H1 (cell line): ENCODE measurements at regions not wholly inside any gene's neighbourhood (a gene's known extent, or its start where the extent isn't known, plus 50 kb on each side); places are given as distances from the start of the nearest gene placed in this dataset.

Experiments used
- CHD1 ChIP-seq: IDR thresholded peaks from 2 replicates; pipeline ENCODE4 v1.6.1; 2012; ENCODE audit warnings: low read depth, low read length, improper control_type of control experiment
- KDM1A ChIP-seq: fragments of 200-600, 300-600 bp; sonication (generic); IDR thresholded peaks from 2 replicates; pipeline ENCODE4 v1.7.1; 2016; ENCODE audit warnings: mild to moderate bottlenecking, low read length, borderline replicate concordance
- SRF ChIP-seq: IDR thresholded peaks from 2 replicates; pipeline ENCODE4 v1.6.1; 2011; ENCODE audit warnings: mild to moderate bottlenecking, low read depth, low read length, moderate library complexity
- TF ChIP-seq, protein P1 (sequence below): fragments of 300-600 bp; sonication (generic); IDR thresholded peaks from 2 replicates; pipeline ENCODE4 v1.7.1; 2012; ENCODE audit warnings: low read length, moderate library complexity, mild to moderate bottlenecking, inconsistent platforms; ENCODE audit not compliant: insufficient replicate concordance

DNA sequence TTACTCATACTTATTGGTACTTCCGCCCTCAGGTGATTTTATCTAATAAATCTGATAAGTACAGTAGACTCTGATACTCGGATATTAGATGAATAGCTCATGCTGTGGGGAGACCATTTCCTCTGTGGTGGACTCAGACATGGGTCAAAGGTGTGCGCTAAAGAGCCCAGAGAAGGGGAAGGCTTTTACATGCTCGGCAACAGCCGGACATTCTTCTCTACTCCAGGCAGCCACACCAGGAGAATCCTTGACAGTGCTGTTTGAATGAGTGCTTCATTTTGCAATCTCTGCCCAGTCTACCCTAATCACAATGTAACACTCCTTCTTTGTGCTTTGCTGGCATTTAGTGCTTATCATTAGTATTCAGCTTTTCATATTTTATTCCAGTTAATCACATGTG lies 322.2 kb upstream of the USP25 start (continued):
- TF ChIP-seq, protein P1, sequence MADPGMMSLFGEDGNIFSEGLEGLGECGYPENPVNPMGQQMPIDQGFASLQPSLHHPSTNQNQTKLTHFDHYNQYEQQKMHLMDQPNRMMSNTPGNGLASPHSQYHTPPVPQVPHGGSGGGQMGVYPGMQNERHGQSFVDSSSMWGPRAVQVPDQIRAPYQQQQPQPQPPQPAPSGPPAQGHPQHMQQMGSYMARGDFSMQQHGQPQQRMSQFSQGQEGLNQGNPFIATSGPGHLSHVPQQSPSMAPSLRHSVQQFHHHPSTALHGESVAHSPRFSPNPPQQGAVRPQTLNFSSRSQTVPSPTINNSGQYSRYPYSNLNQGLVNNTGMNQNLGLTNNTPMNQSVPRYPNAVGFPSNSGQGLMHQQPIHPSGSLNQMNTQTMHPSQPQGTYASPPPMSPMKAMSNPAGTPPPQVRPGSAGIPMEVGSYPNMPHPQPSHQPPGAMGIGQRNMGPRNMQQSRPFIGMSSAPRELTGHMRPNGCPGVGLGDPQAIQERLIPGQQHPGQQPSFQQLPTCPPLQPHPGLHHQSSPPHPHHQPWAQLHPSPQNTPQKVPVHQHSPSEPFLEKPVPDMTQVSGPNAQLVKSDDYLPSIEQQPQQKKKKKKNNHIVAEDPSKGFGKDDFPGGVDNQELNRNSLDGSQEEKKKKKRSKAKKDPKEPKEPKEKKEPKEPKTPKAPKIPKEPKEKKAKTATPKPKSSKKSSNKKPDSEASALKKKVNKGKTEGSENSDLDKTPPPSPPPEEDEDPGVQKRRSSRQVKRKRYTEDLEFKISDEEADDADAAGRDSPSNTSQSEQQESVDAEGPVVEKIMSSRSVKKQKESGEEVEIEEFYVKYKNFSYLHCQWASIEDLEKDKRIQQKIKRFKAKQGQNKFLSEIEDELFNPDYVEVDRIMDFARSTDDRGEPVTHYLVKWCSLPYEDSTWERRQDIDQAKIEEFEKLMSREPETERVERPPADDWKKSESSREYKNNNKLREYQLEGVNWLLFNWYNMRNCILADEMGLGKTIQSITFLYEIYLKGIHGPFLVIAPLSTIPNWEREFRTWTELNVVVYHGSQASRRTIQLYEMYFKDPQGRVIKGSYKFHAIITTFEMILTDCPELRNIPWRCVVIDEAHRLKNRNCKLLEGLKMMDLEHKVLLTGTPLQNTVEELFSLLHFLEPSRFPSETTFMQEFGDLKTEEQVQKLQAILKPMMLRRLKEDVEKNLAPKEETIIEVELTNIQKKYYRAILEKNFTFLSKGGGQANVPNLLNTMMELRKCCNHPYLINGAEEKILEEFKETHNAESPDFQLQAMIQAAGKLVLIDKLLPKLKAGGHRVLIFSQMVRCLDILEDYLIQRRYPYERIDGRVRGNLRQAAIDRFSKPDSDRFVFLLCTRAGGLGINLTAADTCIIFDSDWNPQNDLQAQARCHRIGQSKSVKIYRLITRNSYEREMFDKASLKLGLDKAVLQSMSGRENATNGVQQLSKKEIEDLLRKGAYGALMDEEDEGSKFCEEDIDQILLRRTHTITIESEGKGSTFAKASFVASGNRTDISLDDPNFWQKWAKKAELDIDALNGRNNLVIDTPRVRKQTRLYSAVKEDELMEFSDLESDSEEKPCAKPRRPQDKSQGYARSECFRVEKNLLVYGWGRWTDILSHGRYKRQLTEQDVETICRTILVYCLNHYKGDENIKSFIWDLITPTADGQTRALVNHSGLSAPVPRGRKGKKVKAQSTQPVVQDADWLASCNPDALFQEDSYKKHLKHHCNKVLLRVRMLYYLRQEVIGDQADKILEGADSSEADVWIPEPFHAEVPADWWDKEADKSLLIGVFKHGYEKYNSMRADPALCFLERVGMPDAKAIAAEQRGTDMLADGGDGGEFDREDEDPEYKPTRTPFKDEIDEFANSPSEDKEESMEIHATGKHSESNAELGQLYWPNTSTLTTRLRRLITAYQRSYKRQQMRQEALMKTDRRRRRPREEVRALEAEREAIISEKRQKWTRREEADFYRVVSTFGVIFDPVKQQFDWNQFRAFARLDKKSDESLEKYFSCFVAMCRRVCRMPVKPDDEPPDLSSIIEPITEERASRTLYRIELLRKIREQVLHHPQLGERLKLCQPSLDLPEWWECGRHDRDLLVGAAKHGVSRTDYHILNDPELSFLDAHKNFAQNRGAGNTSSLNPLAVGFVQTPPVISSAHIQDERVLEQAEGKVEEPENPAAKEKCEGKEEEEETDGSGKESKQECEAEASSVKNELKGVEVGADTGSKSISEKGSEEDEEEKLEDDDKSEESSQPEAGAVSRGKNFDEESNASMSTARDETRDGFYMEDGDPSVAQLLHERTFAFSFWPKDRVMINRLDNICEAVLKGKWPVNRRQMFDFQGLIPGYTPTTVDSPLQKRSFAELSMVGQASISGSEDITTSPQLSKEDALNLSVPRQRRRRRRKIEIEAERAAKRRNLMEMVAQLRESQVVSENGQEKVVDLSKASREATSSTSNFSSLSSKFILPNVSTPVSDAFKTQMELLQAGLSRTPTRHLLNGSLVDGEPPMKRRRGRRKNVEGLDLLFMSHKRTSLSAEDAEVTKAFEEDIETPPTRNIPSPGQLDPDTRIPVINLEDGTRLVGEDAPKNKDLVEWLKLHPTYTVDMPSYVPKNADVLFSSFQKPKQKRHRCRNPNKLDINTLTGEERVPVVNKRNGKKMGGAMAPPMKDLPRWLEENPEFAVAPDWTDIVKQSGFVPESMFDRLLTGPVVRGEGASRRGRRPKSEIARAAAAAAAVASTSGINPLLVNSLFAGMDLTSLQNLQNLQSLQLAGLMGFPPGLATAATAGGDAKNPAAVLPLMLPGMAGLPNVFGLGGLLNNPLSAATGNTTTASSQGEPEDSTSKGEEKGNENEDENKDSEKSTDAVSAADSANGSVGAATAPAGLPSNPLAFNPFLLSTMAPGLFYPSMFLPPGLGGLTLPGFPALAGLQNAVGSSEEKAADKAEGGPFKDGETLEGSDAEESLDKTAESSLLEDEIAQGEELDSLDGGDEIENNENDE = no peak
- no peak for TF ChIP-seq KDM1A
- no peak for TF ChIP-seq SRF
- TF ChIP-seq CHD1 = no peak
